ENCODE measurements at regions not wholly inside any gene's neighbourhood (a gene's known extent, or its start where the extent isn't known, plus 50 kb on each side); places are given as distances from the start of the nearest gene placed in this dataset.

- TF ChIP-seq CTCF (conservative IDR thresholded peaks at IDR 0.05 in 1 of 2, IDR thresholded peaks at IDR 0.05 in 1 of 2; ENCODE audit: extremely low read depth in 1 of 2, insufficient read depth in 1 of 2, low read depth in 1 of 2, low read length in 2 of 2): no peak
- no peak for TF ChIP-seq EZH2 (IDR thresholded peaks at IDR 0.05; ENCODE audit: borderline replicate concordance, low read length)
Observed at GRCh38 chr5:34503379-34504253, 152.5 kb upstream of the RAI14 start.
